Trophoblast cell (in vitro differentiated cells and primary cell): ENCODE measurements at regions not wholly inside any gene's neighbourhood (a gene's known extent, or its start where the extent isn't known, plus 50 kb on each side); places are given as distances from the start of the nearest gene placed in this dataset.

Experiments used
- DNase-seq, 2 donors: peaks; one replicate each; pipeline ENCODE4 v3.0.0-alpha.2; 2016
- H2AFZ ChIP-seq: 2 replicates; pipeline ENCODE4 v1.6.1; 2013; ENCODE audit warnings: low read length, moderate library complexity, mild to moderate bottlenecking; ENCODE audit not compliant: insufficient read depth, poor library complexity
- H2AK5ac ChIP-seq: 2 replicates; pipeline ENCODE4 v1.6.1; 2013; ENCODE audit warnings: mild to moderate bottlenecking, low read length
- H2BK120ac ChIP-seq: 2 replicates; pipeline ENCODE4 v1.6.1; 2013; ENCODE audit warnings: low read length, mild to moderate bottlenecking, moderate library complexity; ENCODE audit not compliant: insufficient read depth, poor library complexity
- H2BK12ac ChIP-seq: 2 replicates; pipeline ENCODE4 v1.6.1; 2013; ENCODE audit warnings: mild to moderate bottlenecking, low read length, moderate library complexity
- H2BK5ac ChIP-seq: 2 replicates; pipeline ENCODE4 v1.6.1; 2013; ENCODE audit warnings: low read length, low read depth, moderate library complexity, mild to moderate bottlenecking; ENCODE audit not compliant: poor library complexity
- H3K14ac ChIP-seq: 2 replicates; pipeline ENCODE4 v1.6.1; 2013; ENCODE audit warnings: mild to moderate bottlenecking, low read length
- H3K18ac ChIP-seq: 2 replicates; pipeline ENCODE4 v1.6.1; 2013; ENCODE audit warnings: mild to moderate bottlenecking, low read length
- H3K23ac ChIP-seq: 2 replicates; pipeline ENCODE4 v1.6.1; 2013; ENCODE audit warnings: low read length
- H3K27ac ChIP-seq: 2 replicates; pipeline ENCODE4 v1.5.1; 2013; ENCODE audit warnings: low read depth, mild to moderate bottlenecking, inconsistent platforms, low read length, moderate library complexity
- H3K27me3 ChIP-seq: 2 replicates; pipeline ENCODE4 v1.6.1; 2013; ENCODE audit warnings: inconsistent platforms, mild to moderate bottlenecking, low read length, moderate library complexity; ENCODE audit not compliant: insufficient read depth
- H3K36me3 ChIP-seq, 2 experiments: 1 replicate in 1 of 2; 2 replicates in 1 of 2; pipeline ENCODE4 v1.6.1; 2013; ENCODE audit warnings: low read length in 2 of 2, mild to moderate bottlenecking in 2 of 2, moderate library complexity in 1 of 2; ENCODE audit not compliant: insufficient read depth in 2 of 2, control insufficient read depth in 1 of 2
- H3K4ac ChIP-seq: 2 replicates; pipeline ENCODE4 v1.6.1; 2013; ENCODE audit warnings: low read depth, mild to moderate bottlenecking, low read length, moderate library complexity
- H3K4me1 ChIP-seq, 2 experiments: 1 replicate in 1 of 2; 2 replicates in 1 of 2; pipeline ENCODE4 v1.6.1; 2013; ENCODE audit warnings: low read length in 2 of 2, mild to moderate bottlenecking in 2 of 2, moderate library complexity in 1 of 2; ENCODE audit not compliant: insufficient read depth in 2 of 2, control insufficient read depth in 1 of 2
- H3K4me2 ChIP-seq: 2 replicates; pipeline ENCODE4 v1.6.1; 2013; ENCODE audit warnings: inconsistent platforms, mild to moderate bottlenecking, low read length, moderate library complexity
- H3K4me3 ChIP-seq: 2 replicates; pipeline ENCODE4 v1.5.1; 2013; ENCODE audit warnings: mild to moderate bottlenecking, low read depth, low read length, inconsistent platforms
- H3K79me1 ChIP-seq: one replicate; pipeline ENCODE4 v1.6.1; 2013; ENCODE audit warnings: low read length
- H3K79me2 ChIP-seq: 2 replicates; pipeline ENCODE4 v1.6.1; 2013; ENCODE audit warnings: low read length, mild to moderate bottlenecking; ENCODE audit not compliant: control insufficient read depth, insufficient read depth, poor library complexity
- H3K9ac ChIP-seq: 2 replicates; pipeline ENCODE4 v1.6.1; 2013; ENCODE audit warnings: mild to moderate bottlenecking, low read length
- H3K9me3 ChIP-seq: 2 replicates; pipeline ENCODE4 v1.6.1; 2013; ENCODE audit warnings: low read depth, mild to moderate bottlenecking, control low read depth, inconsistent platforms, low read length; ENCODE audit not compliant: insufficient read depth
- H4K12ac ChIP-seq: 2 replicates; pipeline ENCODE4 v1.6.1; 2013; ENCODE audit warnings: low read depth, mild to moderate bottlenecking, low read length, moderate library complexity
- H4K8ac ChIP-seq: 2 replicates; pipeline ENCODE4 v1.6.1; 2013; ENCODE audit warnings: low read depth, mild to moderate bottlenecking, low read length, moderate library complexity
- H4K91ac ChIP-seq: one replicate; pipeline ENCODE4 v1.6.1; 2013; ENCODE audit warnings: low read depth, mild to moderate bottlenecking, low read length, moderate library complexity
- WGBS: extraction: QIAGEN DNeasy Blood & Tissue Kit; methylation state at CpG from one replicate; pipeline ENCODE4 v1.1.7; 2013; ENCODE audit warnings: missing lambda C conversion rate; ENCODE audit not compliant: insufficient read length, insufficient coverage; ENCODE audit errors: extremely low coverage; 5-methylcytosine and 5-hydroxymethylcytosine counted together

DNA sequence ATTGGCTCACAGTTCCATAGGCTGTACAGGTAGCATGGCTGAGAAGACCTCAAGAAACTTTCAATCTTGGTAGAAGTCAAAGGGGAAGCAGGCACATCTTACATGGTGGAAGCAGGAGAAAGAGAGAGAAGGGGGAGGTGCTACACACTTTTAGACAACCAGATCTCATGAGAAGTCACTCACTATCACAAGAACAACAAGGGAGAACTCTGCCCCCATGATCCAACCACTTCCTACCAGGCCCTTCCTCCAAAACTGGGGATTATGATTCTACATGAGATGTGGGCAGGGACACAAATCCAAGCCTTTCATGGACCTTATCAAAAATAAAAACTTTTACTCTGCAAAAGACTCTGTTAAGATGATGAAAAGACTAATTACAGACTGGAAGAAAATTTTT is 183.2 kb upstream of the TRIM24 start:
- H4K8ac ChIP-seq: no peak overlapping the region
- no peak overlapping the region for H3K23ac ChIP-seq
- no peak overlapping the region for H4K12ac ChIP-seq
- no peaks in the 10 kb centered on the region for H3K9me3 ChIP-seq
- H3K9ac ChIP-seq: no peak overlapping the region
- no peak overlapping the region for H3K27ac ChIP-seq
- H2AFZ ChIP-seq: no peak overlapping the region
- no peaks in the 10 kb centered on the region for H3K4me1 ChIP-seq
- no peak overlapping the region for H2BK12ac ChIP-seq
- H4K91ac ChIP-seq: no peak overlapping the region
- H3K36me3 ChIP-seq: no peaks in the 10 kb centered on the region
- H3K27me3 ChIP-seq: no peaks in the 10 kb centered on the region
- no peak for DNase-seq
- no peaks in the 10 kb centered on the region for H3K79me2 ChIP-seq
- no peak overlapping the region for H2BK5ac ChIP-seq
- no peak overlapping the region for H3K18ac ChIP-seq
- no peak overlapping the region for H2BK120ac ChIP-seq
- no peak overlapping the region for H3K4ac ChIP-seq
- H3K4me2 ChIP-seq: no peak overlapping the region
- H2AK5ac ChIP-seq: no peak overlapping the region
- H3K4me3 ChIP-seq: no peak overlapping the region
- no peaks in the 10 kb centered on the region for H3K79me1 ChIP-seq
- no peak overlapping the region for H3K14ac ChIP-seq

DNA sequence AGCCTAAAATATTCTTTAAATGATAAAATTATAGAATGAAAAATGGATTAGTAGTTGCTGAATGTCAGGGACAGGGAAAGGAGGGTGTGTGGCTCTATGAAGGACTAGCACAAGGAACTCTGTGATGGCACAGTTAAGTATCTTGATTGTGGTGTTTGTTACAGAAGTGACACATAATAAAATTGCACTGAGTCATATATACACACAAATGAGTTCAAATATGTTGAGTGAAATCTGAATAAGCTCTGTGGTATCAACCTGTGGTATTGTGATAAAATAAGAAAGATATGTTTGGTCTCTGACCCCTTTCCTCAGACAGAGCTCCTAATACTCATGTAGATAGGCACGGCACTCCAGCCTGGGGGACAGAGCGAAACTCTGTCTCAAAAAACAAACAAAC is 181.5 kb upstream of the TRIM24 start:
- WGBS: no CpG with 5 or more reads among the region's 2 CpGs
- Histone ChIP-seq H4K8ac (no peak overlapping the region), H3K27me3 (no peaks in the 10 kb centered on the region), H4K91ac (no peak overlapping the region), H3K18ac (no peak overlapping the region), H2AK5ac (no peak overlapping the region), H2AFZ (no peak overlapping the region), H3K9me3 (no peaks in the 10 kb centered on the region), H4K12ac (no peak overlapping the region), H3K79me1 (no peaks in the 10 kb centered on the region), H3K4ac (no peak overlapping the region), H2BK5ac (no peak overlapping the region), H3K23ac (no peak overlapping the region), H3K4me2 (no peak overlapping the region), H3K79me2 (no peaks in the 10 kb centered on the region), H3K4me1 (no peaks in the 10 kb centered on the region), H3K27ac (no peak overlapping the region), H2BK12ac (no peak overlapping the region), H3K36me3 (no peaks in the 10 kb centered on the region), H3K14ac (no peak overlapping the region), H3K9ac (no peak overlapping the region), H3K4me3 (no peak overlapping the region), H2BK120ac (no peak overlapping the region)
- no peak for DNase-seq

DNA sequence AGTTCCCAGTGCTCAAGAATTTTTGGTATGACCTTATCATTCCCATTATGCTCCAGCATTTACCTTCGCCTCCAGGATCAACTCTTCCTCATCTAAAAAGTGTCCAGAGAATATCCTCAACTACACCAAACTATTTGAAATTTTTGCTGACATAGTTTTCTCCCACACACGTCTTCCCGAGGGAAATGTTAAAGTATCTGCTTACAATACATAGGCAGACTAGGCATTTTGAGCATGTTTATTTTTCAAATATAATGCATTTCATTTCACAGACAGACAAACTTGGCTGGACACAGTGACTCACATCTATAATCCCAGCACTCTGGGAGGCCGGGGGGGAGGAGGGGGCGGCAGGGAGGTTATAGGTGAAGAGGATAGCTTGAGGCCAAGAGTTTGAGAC is 177.1 kb upstream of the TRIM24 start:
- Histone ChIP-seq H3K27ac (no peak overlapping the region), H3K9me3 (no peaks in the 10 kb centered on the region), H3K4ac (no peak overlapping the region), H2BK5ac (no peak overlapping the region), H3K4me2 (no peak overlapping the region), H3K4me1 (no peaks in the 10 kb centered on the region), H4K12ac (no peak overlapping the region), H3K79me1 (no peaks in the 10 kb centered on the region), H4K8ac (no peak overlapping the region), H3K14ac (no peak overlapping the region), H3K23ac (no peak overlapping the region), H4K91ac (no peak overlapping the region), H3K36me3 (no peaks in the 10 kb centered on the region), H2AFZ (no peak overlapping the region), H2BK120ac (no peak overlapping the region), H3K9ac (no peak overlapping the region), H2AK5ac (no peak overlapping the region), H3K4me3 (no peak overlapping the region), H3K18ac (no peak overlapping the region), H2BK12ac (no peak overlapping the region), H3K79me2 (no peaks in the 10 kb centered on the region), H3K27me3 (no peaks in the 10 kb centered on the region)
- DNase-seq: peak in 1 of 2 donors; percentile 18
- no CpG with 5 or more reads among the region's 5 CpGs for WGBS

DNA sequence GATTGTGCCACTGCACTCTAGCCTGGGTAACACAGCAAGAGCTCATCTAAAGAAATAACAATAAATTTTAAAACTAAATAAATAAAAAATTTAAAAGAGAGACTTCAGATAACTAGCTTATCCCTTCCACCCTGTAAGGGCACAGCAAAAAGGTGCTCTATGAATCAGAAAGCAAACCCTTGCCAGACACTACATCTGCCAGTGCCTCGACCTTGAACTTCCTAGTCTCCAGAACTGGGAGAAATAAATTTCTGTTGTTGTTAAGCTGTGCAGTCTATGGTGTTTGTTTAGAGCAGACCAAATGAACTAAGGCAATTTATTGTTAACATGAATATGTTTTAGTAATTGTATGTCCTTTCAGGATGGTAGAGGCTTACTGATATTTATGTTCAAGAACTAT is 174.9 kb upstream of the TRIM24 start:
- Histone ChIP-seq H3K14ac (no peak overlapping the region), H3K4me3 (no peak overlapping the region), H3K4me1 (no peaks in the 10 kb centered on the region), H2BK12ac (no peak overlapping the region), H2AK5ac (no peak overlapping the region), H3K36me3 (no peaks in the 10 kb centered on the region), H3K4me2 (no peak overlapping the region), H3K79me1 (no peaks in the 10 kb centered on the region), H3K9me3 (peaks cover 3% of the 10 kb centered on the region), H2BK5ac (no peak overlapping the region), H3K9ac (no peak overlapping the region), H2AFZ (no peak overlapping the region), H3K79me2 (no peaks in the 10 kb centered on the region), H3K4ac (no peak overlapping the region), H3K27me3 (no peaks in the 10 kb centered on the region), H3K23ac (no peak overlapping the region), H4K12ac (no peak overlapping the region), H4K8ac (no peak overlapping the region), H3K27ac (no peak overlapping the region), H4K91ac (no peak overlapping the region), H3K18ac (no peak overlapping the region), H2BK120ac (no peak overlapping the region)
- no peak for DNase-seq
- no CpG with 5 or more reads among the region's 1 CpG for WGBS

DNA sequence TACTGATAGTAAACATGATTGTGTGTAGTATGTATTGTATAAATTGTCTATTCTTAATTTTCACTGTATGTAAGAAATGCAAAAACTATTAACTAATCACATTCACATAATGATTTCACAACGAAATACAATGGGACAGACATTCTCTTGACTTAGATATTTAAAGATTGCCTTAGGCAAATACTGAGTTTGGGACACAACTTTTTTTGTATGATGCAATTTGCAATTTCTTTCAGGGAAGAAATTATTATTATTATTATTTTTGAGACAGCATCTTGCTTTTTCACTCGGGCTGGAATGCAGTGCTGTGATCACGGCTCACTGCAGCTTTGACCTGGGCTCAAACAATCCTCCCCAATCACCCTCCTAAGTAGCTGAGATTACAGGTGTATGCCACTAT is 173.2 kb upstream of the TRIM24 start:
- Histone ChIP-seq H3K79me1 (no peaks in the 10 kb centered on the region), H3K79me2 (no peaks in the 10 kb centered on the region), H2BK12ac (no peak overlapping the region), H2AK5ac (no peak overlapping the region), H3K27ac (no peak overlapping the region), H3K4me3 (no peak overlapping the region), H3K4ac (no peak overlapping the region), H3K27me3 (no peaks in the 10 kb centered on the region), H3K4me2 (no peak overlapping the region), H2BK120ac (no peak overlapping the region), H3K36me3 (no peaks in the 10 kb centered on the region), H3K18ac (no peak overlapping the region), H4K8ac (no peak overlapping the region), H4K12ac (no peak overlapping the region), H3K9ac (no peak overlapping the region), H3K9me3 (peaks cover 6% of the 10 kb centered on the region), H3K23ac (no peak overlapping the region), H2AFZ (no peak overlapping the region), H3K14ac (no peak overlapping the region), H4K91ac (no peak overlapping the region), H2BK5ac (no peak overlapping the region), H3K4me1 (no peaks in the 10 kb centered on the region)
- WGBS: no CpG with 5 or more reads among the region's 3 CpGs
- DNase-seq: no peak
